Dedifferentiated amniotic fluid mesenchymal stem cell (primary cell): ENCODE measurements at regions not wholly inside any gene's neighbourhood (a gene's known extent, or its start where the extent isn't known, plus 50 kb on each side); places are given as distances from the start of the nearest gene placed in this dataset.

Source experiments
- DNase-seq: peaks from one replicate; pipeline ENCODE4 v3.0.0-alpha.2; 2016; ENCODE audit errors: extremely low spot score

DNA sequence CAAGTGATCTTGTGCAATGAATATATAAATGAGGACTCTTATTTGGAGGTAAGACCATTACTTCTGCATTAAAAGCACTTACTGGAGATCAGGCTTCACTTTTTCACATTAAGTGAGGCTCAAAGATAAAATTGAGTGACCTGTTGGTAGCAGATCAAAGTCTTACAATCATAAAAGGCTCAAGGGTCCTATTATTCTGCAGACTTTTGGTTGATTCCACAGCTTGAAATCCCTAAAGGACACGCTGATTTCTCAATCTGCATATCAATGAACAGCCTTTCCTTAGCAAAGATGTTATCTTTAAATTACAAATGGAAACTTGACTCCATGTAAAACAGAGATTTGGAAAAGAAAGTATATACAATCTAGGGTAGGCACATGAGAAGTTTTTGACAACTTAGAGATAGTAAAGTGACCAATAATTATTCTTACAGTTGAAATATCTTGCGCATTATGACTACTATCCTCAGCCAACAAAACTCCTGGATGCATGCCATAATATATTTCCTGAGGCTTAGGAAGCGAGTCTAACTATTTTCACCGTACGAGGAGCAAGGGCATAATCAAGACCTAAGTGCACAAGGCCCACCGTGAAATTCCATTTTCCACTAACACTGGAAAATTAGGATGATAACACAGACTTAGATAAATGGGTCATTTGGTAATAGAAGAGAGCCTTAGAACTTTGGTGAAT is 640.7 kb downstream of the LIG4 start:
- no peak for DNase-seq

- DNase-seq: no peak
These were observed 642.2 kb downstream of the LIG4 start for GRCh38 chr13:107573184-107573583.

- DNase-seq: no peak
These were observed 643.2 kb downstream of the LIG4 start for GRCh38 chr13:107572156-107572555.

- no peak for DNase-seq
These were observed 647.2 kb downstream of the LIG4 start for GRCh38 chr13:107568181-107568580.

DNA sequence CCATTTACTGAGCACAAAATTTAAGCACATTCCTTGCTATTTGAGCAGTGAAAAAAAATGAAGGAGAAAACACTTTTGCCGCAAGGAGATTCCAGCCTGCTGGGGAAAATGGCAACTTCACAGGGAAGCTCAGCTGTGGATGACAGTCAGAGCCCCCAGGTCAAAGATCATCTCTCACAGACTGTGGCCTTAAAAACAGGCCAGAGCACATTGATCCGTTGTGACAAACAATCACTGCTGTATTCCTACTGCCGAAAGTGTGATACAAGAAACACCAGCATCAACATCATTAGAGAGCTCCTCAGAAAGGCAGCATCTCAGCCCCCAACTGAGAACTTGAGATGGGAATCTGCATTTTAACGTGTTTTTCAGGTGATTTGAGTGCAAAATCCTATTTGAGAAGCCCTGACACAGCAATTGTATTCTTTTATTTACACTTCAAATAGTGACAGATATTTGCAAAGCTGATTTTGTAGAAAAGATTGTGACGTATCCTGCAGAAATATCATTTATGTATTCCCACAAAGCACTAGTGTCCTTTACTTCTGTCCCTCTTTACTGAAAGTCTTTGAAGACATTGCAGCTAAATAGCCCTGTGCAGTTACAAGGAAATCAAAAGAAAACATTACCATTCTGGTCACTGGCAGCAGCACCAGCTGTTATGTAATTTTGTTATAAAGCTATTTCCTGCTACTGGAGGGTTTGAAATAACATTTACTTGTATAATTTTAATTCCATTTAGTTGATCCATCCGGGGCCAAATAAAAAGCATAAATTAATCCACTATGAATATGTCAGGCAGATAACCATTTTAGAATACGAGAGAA is 652.0 kb downstream of the LIG4 start:
- no peak for DNase-seq

- DNase-seq: no peak
These were observed 653.1 kb downstream of the LIG4 start for GRCh38 chr13:107562203-107562602.

GRCh38 chr13:107554460-107554859 is 660.9 kb downstream of the LIG4 start:
- no peak for DNase-seq

GRCh38 chr13:107553838-107554237 is 661.5 kb downstream of the LIG4 start:
- no peak for DNase-seq

- DNase-seq: no peak
These were observed 663.8 kb downstream of the LIG4 start for GRCh38 chr13:107551521-107551920.

GRCh38 chr13:107548338-107548737 is 667.0 kb downstream of the LIG4 start:
- DNase-seq: no peak

- no peak for DNase-seq
These were observed 669.3 kb downstream of the LIG4 start for GRCh38 chr13:107545946-107546502.

DNA sequence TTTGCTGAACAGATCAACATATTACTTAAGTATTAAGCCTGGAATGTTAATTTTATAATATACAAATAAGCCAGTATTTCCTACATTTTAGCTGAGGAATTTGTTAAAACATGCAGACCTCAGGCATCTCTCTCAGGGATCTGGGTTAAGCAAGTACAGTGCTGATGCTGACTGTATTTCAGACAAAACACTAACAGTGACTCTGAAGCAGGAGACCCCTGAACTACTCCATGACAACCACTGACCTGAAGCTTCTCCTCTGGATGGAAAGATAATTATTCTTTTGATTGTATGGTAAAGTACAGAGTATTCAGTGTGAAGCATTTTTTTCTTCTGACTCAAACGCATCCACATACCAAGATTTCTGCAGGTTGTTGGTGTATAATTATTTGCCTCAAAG is 680.8 kb downstream of the LIG4 start:
- DNase-seq: no peak

- no peak for DNase-seq
These were observed 683.5 kb downstream of the LIG4 start for GRCh38 chr13:107531816-107532215.

- DNase-seq: no peak
These were observed 684.2 kb downstream of the LIG4 start for GRCh38 chr13:107531180-107531579.

DNA sequence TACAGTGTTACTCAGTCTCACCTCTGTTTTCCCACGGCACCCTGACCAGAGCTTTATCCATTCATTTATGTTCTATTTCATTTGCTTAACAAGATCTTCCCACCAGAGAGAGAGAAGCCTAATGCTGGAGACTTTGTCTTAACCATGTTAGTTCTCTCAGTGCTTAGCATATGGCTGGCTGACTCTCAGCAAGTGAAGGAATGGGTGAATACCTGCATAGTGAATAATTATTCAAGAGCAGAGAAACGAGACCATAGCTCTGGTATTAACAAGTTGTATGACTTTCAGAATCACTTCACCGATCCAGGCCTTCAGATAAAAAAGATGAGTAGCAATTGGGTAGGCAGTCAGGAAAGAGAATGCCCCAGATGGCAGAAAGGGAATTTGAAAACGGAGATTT is 686.3 kb downstream of the LIG4 start:
- no peak for DNase-seq

DNA sequence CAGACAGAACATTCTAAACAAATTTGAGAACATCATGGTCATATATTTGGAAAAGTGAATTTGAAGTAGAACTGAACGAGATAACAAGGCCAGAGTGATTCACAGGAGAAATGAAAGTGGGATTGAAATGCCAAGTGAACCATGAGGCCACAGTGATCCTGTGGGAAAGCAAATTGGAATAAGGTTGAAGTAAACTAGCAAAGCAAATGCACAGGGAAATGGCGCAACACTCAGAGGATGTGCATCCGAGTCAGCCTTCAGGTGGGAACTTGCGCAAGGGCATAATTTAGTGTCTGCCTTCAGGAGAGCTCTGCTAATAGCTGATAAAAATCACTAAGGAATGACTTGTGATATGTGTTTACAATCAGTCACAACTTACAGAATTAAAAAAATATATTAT is 696.6 kb downstream of the LIG4 start:
- no peak for DNase-seq

DNA sequence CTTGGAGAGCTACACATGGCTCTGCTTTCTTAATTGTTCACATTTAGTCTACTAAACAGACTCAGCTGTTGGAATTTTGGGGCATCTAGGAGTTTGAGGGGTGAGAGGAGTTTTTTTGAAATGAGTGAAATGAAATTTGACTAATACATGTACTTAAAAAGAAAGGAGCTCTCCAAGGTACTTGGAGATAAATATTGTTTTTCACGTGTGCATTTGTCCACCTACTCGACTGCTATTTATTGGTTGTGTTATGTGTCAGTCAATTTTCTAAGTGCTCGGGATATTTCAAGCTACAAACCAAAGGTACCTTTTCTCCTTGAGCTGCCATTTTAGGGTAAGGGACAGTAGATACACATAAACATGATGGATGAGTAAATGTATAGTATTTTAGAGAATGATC is 697.0 kb downstream of the LIG4 start:
- no peak for DNase-seq

DNA sequence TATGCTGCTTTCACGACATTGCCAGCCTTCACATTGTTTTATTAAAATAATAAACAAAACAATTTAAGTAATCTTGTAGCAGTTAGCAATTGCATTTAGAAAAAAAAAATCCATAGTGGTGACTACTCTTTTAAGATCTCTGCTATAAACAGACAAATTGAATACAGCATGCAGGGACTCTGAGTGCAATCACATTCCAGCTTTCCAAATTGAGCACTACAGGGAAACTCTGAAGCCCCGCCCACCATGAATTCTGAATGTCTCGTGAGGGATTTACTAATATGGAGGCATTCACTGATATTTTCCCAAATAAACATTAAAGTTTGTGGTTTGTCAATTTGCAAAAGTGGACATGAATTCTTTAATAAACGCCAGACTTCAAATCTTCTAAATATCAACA is 698.8 kb downstream of the LIG4 start:
- DNase-seq: no peak

- DNase-seq: no peak
These were observed 702.8 kb downstream of the LIG4 start for GRCh38 chr13:107512551-107512950.

DNA sequence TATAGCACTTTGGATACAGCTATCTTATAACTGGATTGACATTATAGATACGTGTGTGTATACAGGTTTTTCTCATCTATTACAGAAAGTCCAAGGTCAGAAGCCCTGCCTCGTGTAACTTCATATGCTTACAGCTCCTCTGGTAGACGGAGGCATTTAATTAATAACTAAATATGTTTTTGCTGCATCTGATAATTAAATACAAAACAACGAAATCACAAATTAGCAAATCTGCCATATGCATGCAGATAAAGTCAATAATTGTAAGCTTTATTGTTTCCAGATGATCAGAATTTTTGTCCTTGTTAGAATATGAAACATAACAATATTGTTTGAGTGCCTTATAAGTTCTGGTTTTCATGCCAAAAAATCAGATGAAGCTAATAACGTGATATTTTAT is 717.7 kb downstream of the LIG4 start:
- DNase-seq: no peak

GRCh38 chr13:107493266-107493665 is 722.1 kb downstream of the LIG4 start:
- no peak for DNase-seq

GRCh38 chr13:107482688-107483087 is 732.6 kb downstream of the LIG4 start:
- DNase-seq: no peak

DNA sequence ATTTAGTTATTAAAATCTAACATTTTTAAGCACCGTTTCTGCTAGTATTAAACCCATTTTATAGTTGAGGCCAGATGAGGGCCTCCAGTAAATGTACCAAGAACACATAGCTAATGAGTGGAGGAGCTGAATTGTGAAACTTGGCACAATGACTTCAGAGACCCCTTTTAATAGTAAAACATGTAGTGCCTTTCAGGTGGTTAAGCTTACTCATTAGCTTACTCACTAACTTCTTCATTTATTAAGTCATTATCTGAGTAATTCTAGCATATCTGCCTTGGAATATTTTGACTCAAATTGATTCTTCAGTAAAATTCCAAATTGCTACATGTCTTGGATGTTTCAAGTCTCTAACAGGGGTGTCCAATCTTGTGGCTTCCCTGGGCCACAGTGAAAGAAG is 735.2 kb downstream of the LIG4 start:
- DNase-seq: no peak
